ENCODE measurements at regions not wholly inside any gene's neighbourhood (a gene's known extent, or its start where the extent isn't known, plus 50 kb on each side); places are given as distances from the start of the nearest gene placed in this dataset.
"Not testable (repeated sequence)": the region's sequence is repeated elsewhere in the genome, so short reads cannot be mapped to it uniquely, and the experiment has no call there.

DNA sequence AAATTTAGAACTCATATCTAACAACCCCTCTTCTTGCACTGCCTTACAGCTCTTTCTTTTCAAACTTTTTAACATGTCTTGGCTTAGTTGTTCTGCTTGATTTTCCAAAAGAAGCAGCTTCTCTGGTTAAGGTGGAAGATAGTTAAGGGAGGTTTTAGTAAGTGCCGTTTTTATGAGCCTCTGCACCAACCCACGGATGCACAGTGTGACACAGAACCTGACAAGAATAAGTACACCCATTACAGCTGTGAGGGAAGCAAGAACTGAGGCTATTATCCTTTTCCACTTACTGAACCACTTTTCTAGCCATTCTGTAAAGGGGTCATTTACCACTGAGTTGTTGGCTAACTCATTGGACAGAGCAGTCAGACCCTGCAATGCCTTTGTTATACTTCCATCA lies 336.0 kb upstream of the PCDH10 start:
- TF ChIP-seq, protein P1, sequence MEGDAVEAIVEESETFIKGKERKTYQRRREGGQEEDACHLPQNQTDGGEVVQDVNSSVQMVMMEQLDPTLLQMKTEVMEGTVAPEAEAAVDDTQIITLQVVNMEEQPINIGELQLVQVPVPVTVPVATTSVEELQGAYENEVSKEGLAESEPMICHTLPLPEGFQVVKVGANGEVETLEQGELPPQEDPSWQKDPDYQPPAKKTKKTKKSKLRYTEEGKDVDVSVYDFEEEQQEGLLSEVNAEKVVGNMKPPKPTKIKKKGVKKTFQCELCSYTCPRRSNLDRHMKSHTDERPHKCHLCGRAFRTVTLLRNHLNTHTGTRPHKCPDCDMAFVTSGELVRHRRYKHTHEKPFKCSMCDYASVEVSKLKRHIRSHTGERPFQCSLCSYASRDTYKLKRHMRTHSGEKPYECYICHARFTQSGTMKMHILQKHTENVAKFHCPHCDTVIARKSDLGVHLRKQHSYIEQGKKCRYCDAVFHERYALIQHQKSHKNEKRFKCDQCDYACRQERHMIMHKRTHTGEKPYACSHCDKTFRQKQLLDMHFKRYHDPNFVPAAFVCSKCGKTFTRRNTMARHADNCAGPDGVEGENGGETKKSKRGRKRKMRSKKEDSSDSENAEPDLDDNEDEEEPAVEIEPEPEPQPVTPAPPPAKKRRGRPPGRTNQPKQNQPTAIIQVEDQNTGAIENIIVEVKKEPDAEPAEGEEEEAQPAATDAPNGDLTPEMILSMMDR (IDR thresholded peaks at IDR 0.05), result not testable (repeated sequence)
- not testable (repeated sequence) for TF ChIP-seq POLR2AphosphoS5, POLR2A (IDR thresholded peaks at IDR 0.05)
